Stomach (tissue), 4 donors: ENCODE measurements at regions not wholly inside any gene's neighbourhood (a gene's known extent, or its start where the extent isn't known, plus 50 kb on each side); places are given as distances from the start of the nearest gene placed in this dataset.

Experiments
- EP300 ChIP-seq: sonication (generic); formaldehyde crosslinking; IDR thresholded peaks from one replicate; pipeline ENCODE4 v1.6.1; 2017; ENCODE audit warnings: antibody characterized with exemption
- POLR2A ChIP-seq, 4 donors: fragments of 450-650 bp; IDR thresholded peaks; one replicate each; pipeline ENCODE4 v1.6.1; 2016; ENCODE audit warnings: antibody characterized with exemption in 4 of 4, control low read depth in 2 of 4, mild to moderate bottlenecking in 1 of 4, moderate library complexity in 1 of 4
- TF ChIP-seq, protein P1 (sequence below), 7 experiments: fragments of 450-650 bp in 4 of 7; fragments of 200-600 bp in 3 of 7; sonication (generic) in 3 of 7; IDR thresholded peaks; one replicate each; pipeline ENCODE4 v1.5.1; 2016 to 2019; ENCODE audit warnings: antibody characterized with exemption in 7 of 7, control low read depth in 2 of 7, mild to moderate bottlenecking in 1 of 7

DNA sequence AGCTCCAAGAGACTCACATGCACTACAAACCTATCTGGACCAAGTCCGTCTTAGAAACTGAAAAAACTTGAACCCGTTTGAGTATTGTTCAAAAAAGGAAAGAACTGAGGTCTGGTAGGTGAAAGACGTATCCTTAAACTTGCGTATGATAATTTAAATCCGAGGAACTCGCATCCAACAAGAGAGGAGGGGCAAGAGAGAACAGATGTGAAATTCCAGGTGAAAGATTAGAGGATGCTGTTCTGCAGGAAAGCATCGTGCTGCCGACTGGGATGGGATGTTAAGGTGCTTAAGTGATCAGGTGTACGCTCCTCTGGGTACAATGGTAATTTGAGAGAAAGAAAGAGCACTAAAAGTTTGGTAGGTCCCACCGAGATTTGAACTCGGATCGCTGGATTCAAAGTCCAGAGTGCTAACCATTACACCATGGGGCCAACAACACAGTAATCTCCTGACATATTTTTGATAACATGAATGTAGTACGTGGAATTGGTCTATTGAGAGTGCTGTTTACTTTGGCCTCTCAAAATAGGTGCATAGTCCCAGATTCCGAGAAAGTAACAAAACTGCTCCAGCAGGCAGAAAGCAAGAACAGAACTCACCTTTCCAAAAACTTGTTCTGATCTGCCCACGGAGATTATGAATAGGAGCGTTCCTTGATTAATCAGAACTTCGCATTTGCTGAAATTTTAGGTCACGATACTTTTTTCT is 53.5 kb upstream of the BTN3A2 start:
- TF ChIP-seq, protein P1, sequence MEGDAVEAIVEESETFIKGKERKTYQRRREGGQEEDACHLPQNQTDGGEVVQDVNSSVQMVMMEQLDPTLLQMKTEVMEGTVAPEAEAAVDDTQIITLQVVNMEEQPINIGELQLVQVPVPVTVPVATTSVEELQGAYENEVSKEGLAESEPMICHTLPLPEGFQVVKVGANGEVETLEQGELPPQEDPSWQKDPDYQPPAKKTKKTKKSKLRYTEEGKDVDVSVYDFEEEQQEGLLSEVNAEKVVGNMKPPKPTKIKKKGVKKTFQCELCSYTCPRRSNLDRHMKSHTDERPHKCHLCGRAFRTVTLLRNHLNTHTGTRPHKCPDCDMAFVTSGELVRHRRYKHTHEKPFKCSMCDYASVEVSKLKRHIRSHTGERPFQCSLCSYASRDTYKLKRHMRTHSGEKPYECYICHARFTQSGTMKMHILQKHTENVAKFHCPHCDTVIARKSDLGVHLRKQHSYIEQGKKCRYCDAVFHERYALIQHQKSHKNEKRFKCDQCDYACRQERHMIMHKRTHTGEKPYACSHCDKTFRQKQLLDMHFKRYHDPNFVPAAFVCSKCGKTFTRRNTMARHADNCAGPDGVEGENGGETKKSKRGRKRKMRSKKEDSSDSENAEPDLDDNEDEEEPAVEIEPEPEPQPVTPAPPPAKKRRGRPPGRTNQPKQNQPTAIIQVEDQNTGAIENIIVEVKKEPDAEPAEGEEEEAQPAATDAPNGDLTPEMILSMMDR (IDR thresholded peaks at IDR 0.05): no peak
- TF ChIP-seq EP300 (no peak), POLR2A (IDR thresholded peaks at IDR 0.05) (no peak)
